PFSK-1 (cell line): ENCODE measurements at regions not wholly inside any gene's neighbourhood (a gene's known extent, or its start where the extent isn't known, plus 50 kb on each side); places are given as distances from the start of the nearest gene placed in this dataset.

Source experiments
- FOXP2 ChIP-seq: optimal IDR thresholded peaks from 2 replicates; pipeline ENCODE3; 2011; ENCODE audit warnings: borderline replicate concordance, control low read depth, inconsistent platforms; ENCODE audit not compliant: insufficient read depth; ENCODE audit errors: extremely low read length, extremely low read depth
- POLR2AphosphoS5 ChIP-seq: IDR thresholded peaks from 2 replicates; pipeline ENCODE4 v1.6.1; 2012; ENCODE audit warnings: low read depth, mild to moderate bottlenecking, control low read depth, low read length, moderate library complexity
- REST ChIP-seq, 2 experiments: IDR thresholded peaks; 2 replicates each; pipeline versions ENCODE4 v1.6.1 to v1.8.0; 2011 to 2012; ENCODE audit warnings: low read depth in 2 of 2, low read length in 2 of 2, control low read depth in 1 of 2, inconsistent platforms in 1 of 2, mild to moderate bottlenecking in 1 of 2, moderate library complexity in 1 of 2; ENCODE audit not compliant: insufficient read depth in 1 of 2
- SIN3A ChIP-seq: IDR thresholded peaks from 2 replicates; pipeline ENCODE4 v1.6.1; 2012; ENCODE audit warnings: mild to moderate bottlenecking, low read length, moderate library complexity, borderline replicate concordance; ENCODE audit not compliant: insufficient read depth
- TAF1 ChIP-seq: IDR thresholded peaks from 2 replicates; pipeline ENCODE4 v1.6.1; 2012; ENCODE audit warnings: low read length, control low read depth, borderline replicate concordance; ENCODE audit not compliant: insufficient read depth

- TF ChIP-seq POLR2AphosphoS5 (no peak), FOXP2 (no peak), SIN3A (no peak), TAF1 (no peak), REST (IDR thresholded peaks at IDR 0.05; ENCODE audit: insufficient read depth in 1 of 2, low read depth in 2 of 2, low read length in 2 of 2) (no peak)
Measured at GRCh38 chr11:127656116-127656836, 655.7 kb upstream of the KIRREL3 start.

- no peak for TF ChIP-seq TAF1
- TF ChIP-seq SIN3A, result no peak
- no peak for TF ChIP-seq REST (IDR thresholded peaks at IDR 0.05; ENCODE audit: insufficient read depth in 1 of 2, low read depth in 2 of 2, low read length in 2 of 2)
- TF ChIP-seq FOXP2, result no peak
Measured at GRCh38 chr11:127653076-127653475, 652.5 kb upstream of the KIRREL3 start.

- TF ChIP-seq TAF1 (no peak), FOXP2 (no peak), POLR2AphosphoS5 (no peak), REST (IDR thresholded peaks at IDR 0.05; ENCODE audit: insufficient read depth in 1 of 2, low read depth in 2 of 2, low read length in 2 of 2) (no peak), SIN3A (no peak)
Measured at GRCh38 chr11:127651888-127652221, 651.3 kb upstream of the KIRREL3 start.

- TF ChIP-seq TAF1, result no peak
- TF ChIP-seq REST (IDR thresholded peaks at IDR 0.05; ENCODE audit: insufficient read depth in 1 of 2, low read depth in 2 of 2, low read length in 2 of 2), result no peak
- no peak for TF ChIP-seq SIN3A
- no peak for TF ChIP-seq POLR2AphosphoS5
- TF ChIP-seq FOXP2, result no peak
Measured at GRCh38 chr11:127651175-127651887, 650.8 kb upstream of the KIRREL3 start.
